OCI-M1 (cell line): ENCODE measurements at regions not wholly inside any gene's neighbourhood (a gene's known extent, or its start where the extent isn't known, plus 50 kb on each side); places are given as distances from the start of the nearest gene placed in this dataset.

Experiments used
- DNase-seq: peaks from one replicate; lab custom pipeline; 2025; lab: John Stamatoyannopoulos, UW

GRCh38 chr3:28738425-28738824, 389.8 kb upstream of the AZI2 start:
- no peak for DNase-seq

GRCh38 chr3:28739647-28740046, 391.0 kb upstream of the AZI2 start:
- DNase-seq: no peak

GRCh38 chr3:28743271-28743670, 394.6 kb upstream of the AZI2 start:
- no peak for DNase-seq

- no peak for DNase-seq
Measured at GRCh38 chr3:28743831-28744230, 395.2 kb upstream of the AZI2 start.

GRCh38 chr3:28745436-28745835, 396.8 kb upstream of the AZI2 start:
- no peak for DNase-seq

- no peak for DNase-seq
Measured at GRCh38 chr3:28745916-28746617, 397.4 kb upstream of the AZI2 start.

GRCh38 chr3:28746990-28747389, 398.4 kb upstream of the AZI2 start:
- no peak for DNase-seq

- no peak for DNase-seq
Measured at GRCh38 chr3:28751864-28752263, 403.2 kb upstream of the AZI2 start.

- no peak for DNase-seq
Measured at GRCh38 chr3:28752290-28752689, 403.7 kb upstream of the AZI2 start.

GRCh38 chr3:28756056-28756455, 407.4 kb upstream of the AZI2 start:
- no peak for DNase-seq

- no peak for DNase-seq
Measured at GRCh38 chr3:28758115-28758514, 409.5 kb upstream of the AZI2 start.

GRCh38 chr3:28761375-28761774, 412.8 kb upstream of the AZI2 start:
- DNase-seq: no peak

- no peak for DNase-seq
Measured at GRCh38 chr3:28765194-28765593, 416.6 kb upstream of the AZI2 start.

- no peak for DNase-seq
Measured at GRCh38 chr3:28768439-28768838, 419.8 kb upstream of the AZI2 start.

- DNase-seq: no peak
Measured at GRCh38 chr3:28777806-28778475, 429.3 kb upstream of the AZI2 start.

- DNase-seq: no peak
Measured at GRCh38 chr3:28780480-28780879, 431.9 kb upstream of the AZI2 start.

- no peak for DNase-seq
Measured at GRCh38 chr3:28781053-28781452, 432.4 kb upstream of the AZI2 start.

- no peak for DNase-seq
Measured at GRCh38 chr3:28786446-28786845, 437.8 kb upstream of the AZI2 start.

- no peak for DNase-seq
Measured at GRCh38 chr3:28788571-28788970, 439.9 kb upstream of the AZI2 start.

- DNase-seq: no peak
Measured at GRCh38 chr3:28791713-28792255, 443.2 kb upstream of the AZI2 start.

GRCh38 chr3:28792604-28793003, 444.0 kb upstream of the AZI2 start:
- no peak for DNase-seq

- DNase-seq: no peak
Measured at GRCh38 chr3:28799084-28799483, 450.5 kb upstream of the AZI2 start.

- no peak for DNase-seq
Measured at GRCh38 chr3:28800203-28800602, 451.6 kb upstream of the AZI2 start.

- DNase-seq: no peak
Measured at GRCh38 chr3:28808068-28808467, 459.4 kb upstream of the AZI2 start.
